ENCODE measurements at regions not wholly inside any gene's neighbourhood (a gene's known extent, or its start where the extent isn't known, plus 50 kb on each side); places are given as distances from the start of the nearest gene placed in this dataset.

GRCh38 chr19:30783212-30783611, 411.0 kb downstream of the ZNF536 start:
- TF ChIP-seq EZH2phosphoT487 (IDR thresholded peaks at IDR 0.05; ENCODE audit: low read depth, severe bottlenecking, unreplicated experiment) (no peak), CTCF (IDR thresholded peaks at IDR 0.05; ENCODE audit: poor library complexity) (no peak), EZH2 (IDR thresholded peaks at IDR 0.05; ENCODE audit: borderline replicate concordance) (no peak)

All from hepatocyte (in vitro differentiated cells).